ENCODE measurements at regions not wholly inside any gene's neighbourhood (a gene's known extent, or its start where the extent isn't known, plus 50 kb on each side); places are given as distances from the start of the nearest gene placed in this dataset.
A peak's percentile ranks its signal among the peaks of the same experiment; 100 is the strongest.

DNA sequence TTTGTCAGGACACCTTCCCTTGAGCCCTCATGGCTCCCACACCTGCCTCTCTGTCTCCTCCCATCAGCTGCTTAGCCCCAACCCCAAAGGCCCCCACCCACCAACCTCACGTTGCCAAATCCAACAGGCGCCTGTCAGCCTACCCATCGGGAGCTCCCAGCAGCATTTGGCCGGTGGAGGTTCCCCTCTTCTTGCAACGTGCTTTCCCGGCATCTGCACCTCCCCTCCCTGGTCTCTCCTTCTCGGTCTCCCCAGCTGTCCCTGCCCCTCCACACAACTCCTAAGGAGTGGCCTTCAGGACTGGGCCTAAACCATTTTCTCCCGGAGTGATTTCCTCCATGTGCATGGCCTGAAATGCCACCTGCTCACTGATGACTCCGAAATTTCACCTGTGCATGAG lies 71.9 kb downstream of the KLHDC7A start:
- DNase-seq, result no peak
- no peak for TF ChIP-seq GATA1 (IDR thresholded peaks at IDR 0.05; ENCODE audit: low read depth, low read length)
- TF ChIP-seq POLR2A (IDR thresholded peaks at IDR 0.05; ENCODE audit: low read length), result no peak

DNA sequence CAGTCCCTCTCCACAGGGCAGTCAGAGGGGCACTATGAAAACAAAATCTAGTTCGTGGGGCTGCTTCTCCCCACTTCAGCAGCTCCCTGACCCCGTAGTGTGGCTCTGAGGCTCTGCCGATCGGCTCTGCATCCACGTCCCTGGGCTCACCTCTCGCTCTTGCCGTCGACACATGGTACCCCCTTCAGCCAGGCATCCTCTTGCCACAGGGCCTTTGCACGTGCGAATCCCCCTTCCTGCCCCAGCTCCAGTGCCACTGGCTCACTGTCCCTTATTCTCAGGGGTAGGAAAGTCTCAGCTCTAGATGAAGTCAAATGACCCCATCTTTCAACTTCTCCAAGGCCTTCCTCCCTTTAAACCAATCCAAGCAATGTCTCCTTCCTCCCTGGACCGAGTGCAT lies 72.7 kb downstream of the KLHDC7A start:
- DNase-seq, result no peak
- no peak for TF ChIP-seq GATA1 (IDR thresholded peaks at IDR 0.05; ENCODE audit: low read depth, low read length)
- no peak for TF ChIP-seq POLR2A (IDR thresholded peaks at IDR 0.05; ENCODE audit: low read length)

DNA sequence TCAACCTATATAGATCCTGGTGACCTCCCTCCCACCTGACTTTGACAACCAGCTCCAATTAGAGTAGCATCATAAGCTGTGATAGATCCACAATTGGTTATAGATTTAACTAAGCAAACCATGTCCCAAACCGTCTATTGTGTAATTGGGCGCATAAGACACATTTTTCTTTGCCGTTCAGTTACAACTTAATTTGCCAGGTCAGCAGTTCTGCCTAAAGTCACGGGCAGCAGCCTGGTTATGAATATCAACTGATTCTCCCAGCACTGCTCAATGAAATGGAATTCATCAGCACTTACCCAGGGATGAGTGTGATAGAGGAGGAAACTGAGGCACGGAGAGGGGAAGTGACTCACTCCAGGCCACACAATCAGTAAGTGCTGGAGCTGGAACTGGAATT lies 73.4 kb downstream of the KLHDC7A start:
- no peak for DNase-seq
- no peak for TF ChIP-seq POLR2A (IDR thresholded peaks at IDR 0.05; ENCODE audit: low read length)
- no peak for TF ChIP-seq GATA1 (IDR thresholded peaks at IDR 0.05; ENCODE audit: low read depth, low read length)

DNA sequence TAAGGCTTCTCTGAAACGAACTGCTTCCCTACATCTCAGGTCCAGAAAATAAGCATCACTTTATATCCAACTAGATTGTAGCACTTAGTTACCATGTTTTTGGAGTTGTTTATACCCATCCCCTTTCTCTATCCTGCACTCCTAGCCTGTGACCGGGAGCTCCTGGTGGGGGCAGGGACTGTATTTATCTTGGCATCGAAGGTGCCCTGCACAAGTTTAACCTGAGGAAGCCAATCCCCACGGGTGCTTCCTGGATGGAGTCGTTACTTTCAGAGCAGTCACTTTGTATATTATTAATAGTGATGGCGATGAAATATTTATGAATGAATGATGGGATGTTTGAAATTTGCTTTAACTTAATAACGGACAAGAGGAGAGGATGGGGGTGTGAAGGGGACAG lies 73.9 kb downstream of the KLHDC7A start:
- DNase-seq, result no peak
- TF ChIP-seq POLR2A (IDR thresholded peaks at IDR 0.05; ENCODE audit: low read length), result no peak
- TF ChIP-seq GATA1 (IDR thresholded peaks at IDR 0.05; ENCODE audit: low read depth, low read length), result no peak

DNA sequence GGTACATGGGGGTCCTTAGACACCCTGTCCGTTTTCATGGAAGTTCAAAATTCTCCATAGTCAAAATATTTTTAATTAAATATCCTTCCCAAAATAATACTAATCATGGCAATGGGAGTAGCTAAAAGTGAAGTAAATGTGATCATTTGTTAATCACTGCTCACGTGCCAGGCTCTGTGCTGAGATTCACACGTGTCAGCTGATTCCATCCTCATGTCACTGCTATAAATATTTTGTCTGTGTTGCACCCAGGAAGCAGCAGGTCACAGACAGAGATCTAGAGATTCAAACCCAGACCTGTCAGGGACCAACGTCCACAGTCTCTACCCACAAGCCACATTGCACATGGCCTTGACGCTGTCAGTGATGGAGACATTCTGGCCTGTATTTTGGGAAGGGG lies 74.3 kb downstream of the KLHDC7A start:
- no peak for TF ChIP-seq POLR2A (IDR thresholded peaks at IDR 0.05; ENCODE audit: low read length)
- TF ChIP-seq GATA1 (IDR thresholded peaks at IDR 0.05; ENCODE audit: low read depth, low read length), result no peak
- DNase-seq, result no peak

DNA sequence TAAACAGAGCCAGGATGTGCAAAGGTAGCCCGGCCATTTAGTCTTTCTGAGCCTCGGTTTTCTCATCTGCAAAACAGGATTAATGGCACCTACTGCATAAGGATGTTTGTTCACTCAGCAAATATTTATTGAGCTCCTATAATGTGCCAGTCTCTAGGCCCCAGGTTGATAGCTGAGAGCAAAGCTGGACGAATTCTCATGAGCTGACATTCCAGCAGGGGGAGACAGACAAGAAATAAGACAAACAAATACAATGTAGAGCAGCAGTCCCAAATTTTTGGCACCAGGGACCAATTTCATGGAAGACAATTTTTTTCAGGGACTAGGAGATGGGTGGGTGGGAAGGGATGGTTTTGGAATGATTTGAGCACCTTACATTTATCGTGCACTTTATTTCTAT lies 74.3 kb upstream of the PAX7 start:
- DNase-seq, result peak in 1 of 2 experiments; percentile 15
- TF ChIP-seq GATA1 (IDR thresholded peaks at IDR 0.05; ENCODE audit: low read depth, low read length), result no peak
- no peak for TF ChIP-seq POLR2A (IDR thresholded peaks at IDR 0.05; ENCODE audit: low read length)

DNA sequence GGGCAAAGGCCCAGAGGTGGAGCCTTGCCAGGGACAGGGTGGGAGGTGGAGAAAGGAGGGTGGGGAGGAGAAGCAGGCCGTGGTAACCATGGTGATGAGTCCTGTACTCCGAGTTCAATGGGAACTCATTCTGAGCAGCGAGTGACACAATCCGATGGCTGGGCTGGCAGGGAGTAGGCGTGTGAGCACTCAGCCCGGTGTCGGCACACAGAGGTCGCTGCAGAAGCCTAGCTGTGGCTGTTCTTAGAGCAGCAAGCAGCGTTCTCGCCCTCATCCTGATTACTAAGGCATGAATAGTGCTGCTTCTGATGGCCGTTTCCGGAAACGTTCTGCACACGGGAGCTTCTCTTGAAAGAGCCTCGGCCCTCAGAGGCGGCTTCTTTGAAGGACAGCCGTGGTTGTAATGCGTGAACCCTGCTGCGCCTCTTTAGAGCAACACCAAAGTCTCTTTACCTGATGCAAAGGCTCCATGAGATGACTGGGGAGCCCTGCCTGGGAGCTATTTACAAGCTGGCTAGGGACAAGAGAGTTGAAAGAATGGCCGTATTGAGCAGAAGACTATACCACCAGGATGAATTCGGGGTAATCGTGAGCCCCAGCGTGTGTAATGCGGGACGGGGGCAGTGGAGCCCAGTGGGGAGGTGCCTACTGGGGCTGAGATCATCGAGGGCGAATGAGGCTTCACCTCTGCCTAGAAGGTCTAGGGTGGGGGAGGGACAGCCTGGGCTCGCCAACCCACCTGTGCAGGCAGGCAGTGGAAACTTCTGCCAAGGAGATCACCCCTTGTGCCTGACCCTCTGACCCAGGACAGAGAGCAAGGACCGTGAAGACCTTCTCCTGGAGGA lies 72.8 kb upstream of the PAX7 start:
- no peak for TF ChIP-seq POLR2A (IDR thresholded peaks at IDR 0.05; ENCODE audit: low read length)
- no peak for DNase-seq

DNA sequence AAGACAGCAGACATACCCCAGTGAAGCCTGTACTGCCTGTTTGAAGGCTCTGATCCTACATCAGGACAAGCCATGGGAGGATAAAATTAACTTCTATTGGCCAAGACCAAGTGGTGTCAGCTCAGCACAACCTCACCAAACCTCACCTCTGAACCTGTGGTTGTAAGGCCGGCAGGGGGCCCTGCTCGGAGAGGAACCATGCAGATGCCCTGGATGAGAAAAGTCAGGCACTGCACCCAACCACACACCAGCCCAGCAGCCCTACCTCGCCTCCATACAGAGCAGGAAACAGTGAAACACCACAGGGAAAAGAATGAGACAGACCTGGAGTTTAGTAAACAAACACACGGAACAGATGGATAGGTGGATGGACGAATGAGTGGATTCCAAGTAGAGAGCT lies 70.0 kb upstream of the PAX7 start:
- TF ChIP-seq GATA1 (IDR thresholded peaks at IDR 0.05; ENCODE audit: low read depth, low read length) (no peak), POLR2A (IDR thresholded peaks at IDR 0.05; ENCODE audit: low read length) (no peak)
- DNase-seq, result no peak

DNA sequence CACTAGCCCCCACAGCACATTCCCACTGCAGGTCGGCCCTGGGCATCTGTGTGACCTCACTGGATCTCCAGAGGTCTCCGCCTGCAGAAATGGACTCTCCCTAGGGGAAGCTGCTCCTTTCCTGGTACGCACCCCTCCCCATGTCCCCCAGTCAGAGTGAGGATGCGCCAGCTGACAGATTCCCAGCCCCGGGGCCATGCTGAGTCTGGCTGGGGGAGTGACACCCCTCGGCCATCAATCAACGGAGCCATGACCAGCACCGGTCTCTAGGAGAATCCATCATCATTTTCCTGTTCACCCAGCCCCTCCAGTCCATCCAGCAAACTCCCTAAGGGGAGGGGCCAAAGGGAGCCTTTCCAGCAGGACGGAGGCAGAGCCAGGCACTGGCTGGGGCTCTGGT lies 68.7 kb upstream of the PAX7 start:
- TF ChIP-seq GATA1 (IDR thresholded peaks at IDR 0.05; ENCODE audit: low read depth, low read length), result no peak
- TF ChIP-seq POLR2A (IDR thresholded peaks at IDR 0.05; ENCODE audit: low read length), result no peak
- DNase-seq, result no peak

DNA sequence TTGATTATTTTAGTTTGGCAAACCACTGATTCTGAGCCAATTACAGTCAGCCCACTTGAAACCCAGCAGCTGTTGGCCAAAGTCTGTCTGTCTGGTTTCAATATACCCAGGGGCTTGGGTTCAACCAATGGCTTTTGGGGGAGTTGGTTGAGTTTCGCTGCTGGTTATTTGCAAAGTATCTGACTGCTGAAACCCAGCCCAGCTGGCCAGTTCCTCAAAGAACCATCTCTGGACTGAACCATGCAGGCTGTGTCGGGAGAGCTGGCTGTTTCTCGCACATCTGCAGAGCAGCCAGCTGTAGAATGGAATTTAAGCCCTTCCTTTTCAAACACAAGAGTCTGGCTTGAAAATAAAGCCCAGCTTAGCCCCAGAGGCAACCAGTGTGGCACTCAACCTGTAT lies 66.0 kb upstream of the PAX7 start:
- TF ChIP-seq POLR2A (IDR thresholded peaks at IDR 0.05; ENCODE audit: low read length) (no peak), GATA1 (IDR thresholded peaks at IDR 0.05; ENCODE audit: low read depth, low read length) (no peak)
- no peak for DNase-seq

DNA sequence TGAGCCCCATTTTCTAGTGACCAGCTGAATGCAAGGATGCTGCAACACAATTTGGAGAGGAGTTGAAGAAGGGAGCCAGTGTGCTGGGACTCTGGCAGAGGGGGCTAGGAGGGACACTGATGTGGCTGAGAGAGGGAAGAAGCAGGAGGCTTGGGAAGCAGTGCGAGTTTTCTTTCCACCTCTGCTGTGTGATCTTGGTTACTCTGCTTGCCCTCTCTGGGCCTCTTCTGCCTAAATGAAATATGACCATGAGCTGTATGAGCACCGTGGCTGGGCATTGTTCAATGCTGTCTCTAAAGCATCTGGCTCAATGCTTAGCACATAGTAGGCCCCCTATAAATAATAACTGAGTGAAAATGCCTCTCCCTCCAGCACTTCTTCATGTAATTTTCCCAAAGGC lies 65.3 kb upstream of the PAX7 start:
- TF ChIP-seq GATA1 (IDR thresholded peaks at IDR 0.05; ENCODE audit: low read depth, low read length), result no peak
- no peak for TF ChIP-seq POLR2A (IDR thresholded peaks at IDR 0.05; ENCODE audit: low read length)
- no peak for DNase-seq

DNA sequence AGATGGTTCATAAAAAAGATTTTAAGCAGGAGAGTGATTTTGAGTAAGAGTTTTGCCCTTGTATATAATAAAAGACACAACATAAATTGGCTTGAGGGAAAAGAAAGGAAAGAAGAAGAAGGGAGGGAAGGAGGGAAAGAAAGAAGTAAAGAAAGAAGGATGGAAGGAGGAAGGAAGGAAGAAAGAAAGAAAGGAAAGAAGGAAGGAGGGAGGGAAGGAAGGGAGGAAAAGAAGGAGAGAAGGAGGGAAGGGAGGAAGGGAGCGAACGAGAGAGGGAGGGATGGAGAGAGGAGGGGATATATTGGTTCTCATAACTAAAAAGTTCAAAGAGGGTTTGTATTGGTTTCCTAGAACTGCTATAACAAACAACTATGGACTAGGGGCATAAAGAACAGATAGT lies 62.2 kb upstream of the PAX7 start:
- no peak for TF ChIP-seq POLR2A (IDR thresholded peaks at IDR 0.05; ENCODE audit: low read length)

DNA sequence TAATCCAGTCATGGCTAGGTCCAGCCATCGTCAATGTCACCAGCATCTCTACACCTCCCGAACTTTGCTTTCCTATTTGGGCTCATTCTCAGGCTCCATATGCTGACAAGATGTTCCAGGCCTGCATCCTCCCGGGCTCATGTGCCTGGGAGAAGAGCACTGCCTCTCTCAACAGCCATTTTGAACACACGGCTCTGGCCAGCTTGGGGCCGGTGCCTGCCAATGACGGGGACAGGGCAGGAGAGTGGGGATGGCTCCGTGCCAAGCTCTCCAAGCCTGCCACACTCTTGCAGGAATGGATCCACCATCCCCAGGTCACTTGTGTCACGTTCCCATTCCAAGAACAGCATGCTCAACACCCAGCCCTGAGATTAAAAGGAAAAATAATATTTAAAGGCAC lies 61.4 kb upstream of the PAX7 start:
- TF ChIP-seq GATA1 (IDR thresholded peaks at IDR 0.05; ENCODE audit: low read depth, low read length) (no peak), POLR2A (IDR thresholded peaks at IDR 0.05; ENCODE audit: low read length) (no peak)
- no peak for DNase-seq

More for the DNA sequence above, 62.2 kb upstream of the PAX7 start:
- no peak for DNase-seq

DNA sequence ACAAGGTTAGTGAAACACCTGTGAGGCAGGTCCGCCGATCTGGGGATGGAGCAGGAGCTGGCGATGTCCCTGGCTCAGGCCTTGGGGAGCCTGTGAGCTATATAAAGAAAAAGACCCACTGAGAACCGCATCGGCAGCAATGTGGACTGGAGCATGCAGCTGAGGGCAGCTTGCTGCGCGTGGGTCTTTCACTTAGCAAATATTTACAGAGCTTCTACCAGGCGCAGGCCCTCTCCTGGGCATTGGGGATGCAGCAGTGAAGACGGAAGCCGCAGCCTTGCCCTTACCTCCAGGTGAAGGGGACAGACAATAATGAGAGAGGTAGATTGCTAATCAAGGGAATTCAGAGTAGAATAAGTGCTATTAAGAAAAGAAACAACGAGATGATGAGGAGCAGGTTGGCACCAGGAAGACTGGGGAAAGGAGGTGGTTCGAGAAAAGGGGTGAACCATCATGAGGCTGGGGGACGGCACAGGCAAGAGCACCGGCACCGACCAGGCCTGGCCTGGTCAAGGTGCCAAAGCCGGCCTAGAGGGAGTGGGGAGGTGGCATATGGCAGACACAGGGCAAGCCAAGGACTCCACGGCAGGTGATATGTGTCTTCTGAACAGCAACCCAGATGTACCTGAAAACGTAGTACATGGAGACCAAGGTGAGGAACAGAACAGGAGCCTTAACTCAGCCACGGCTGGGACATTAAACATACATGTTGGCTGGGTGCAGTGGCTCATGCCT lies 60.7 kb upstream of the PAX7 start:
- DNase-seq, result no peak
- no peak for TF ChIP-seq GATA1 (IDR thresholded peaks at IDR 0.05; ENCODE audit: low read depth, low read length)
- TF ChIP-seq POLR2A (IDR thresholded peaks at IDR 0.05; ENCODE audit: low read length), result no peak

DNA sequence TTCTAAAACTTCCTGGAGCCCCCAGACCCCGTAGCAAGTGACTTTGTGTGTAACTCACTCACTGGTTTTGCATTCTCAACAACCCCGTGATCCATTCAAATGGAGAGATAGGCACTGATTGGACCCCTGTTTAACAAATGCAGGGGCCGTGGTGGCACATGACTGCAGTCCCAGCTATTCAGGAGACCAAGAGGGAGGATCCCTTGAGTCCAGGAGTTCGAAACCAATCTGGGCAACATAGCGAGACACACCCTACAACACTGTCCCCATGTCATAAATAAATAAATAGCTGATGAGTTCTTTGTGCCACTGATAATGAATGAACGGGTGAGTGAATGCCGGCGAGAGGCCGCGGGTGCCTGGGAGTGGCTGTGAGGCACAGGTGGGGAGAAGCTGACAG lies 59.4 kb upstream of the PAX7 start:
- no peak for DNase-seq
- TF ChIP-seq POLR2A (IDR thresholded peaks at IDR 0.05; ENCODE audit: low read length) (no peak), GATA1 (IDR thresholded peaks at IDR 0.05; ENCODE audit: low read depth, low read length) (no peak)
